HCT116 (cell line): ENCODE measurements at regions not wholly inside any gene's neighbourhood (a gene's known extent, or its start where the extent isn't known, plus 50 kb on each side); places are given as distances from the start of the nearest gene placed in this dataset.

ENCODE experiments used
- ATAC-seq: fragments of 200-7000 bp; cut with Tn5 transposase; 2 replicates; pipeline ENCODE4 v1.9.1; 2020; ENCODE audit warnings: mild to moderate bottlenecking, moderate library complexity
- BruUV-seq: library from RNA; stranded (reverse); fragments of 400-500 nt; replicated peaks from 2 replicates; lab custom pipeline; 2021; lab: Mats Ljungman, UMichigan
- CTCF ChIA-PET: fragments of 300-600 bp; sonication (Branson Sonifier 250); formaldehyde crosslinking; loops from one replicate; lab custom pipeline; 2021; ENCODE audit warnings: antibody characterized with exemption; lab: Charles Lee
- POLR2A ChIA-PET: fragments of 300-600, 350-600 bp; sonication (Branson Sonifier 250); formaldehyde crosslinking; loops from one replicate; lab custom pipeline; 2021; ENCODE audit warnings: antibody characterized with exemption; lab: Charles Lee
- RAD21 ChIA-PET, 2 experiments: fragments of 300-600 bp; sonication (Branson Sonifier 250); formaldehyde crosslinking; loops; one replicate each; lab custom pipeline; 2023; ENCODE audit warnings: low total read pairs in 2 of 2; ENCODE audit not compliant: uncharacterized antibody in 2 of 2, unreplicated experiment in 2 of 2, low non-redundant PET in 1 of 2; lab: Charles Lee
- DNase-seq: peaks from one replicate; pipeline ENCODE4 v3.0.0-alpha.2; 2010; ENCODE audit warnings: low read depth, low spot score
- H2AFZ ChIP-seq: fragments of 200-600 bp; shearing (Covaris generic), sonication (generic); 2 replicates; pipeline ENCODE4 v1.6.1; 2017; ENCODE audit warnings: low read depth, mixed run types, mixed read lengths, antibody characterized with exemption, low read length; ENCODE audit not compliant: poor library complexity, severe bottlenecking
- H3K27ac ChIP-seq: 2 replicates; pipeline ENCODE4 v1.5.1; 2012; ENCODE audit warnings: low read depth, low read length
- H3K27me3 ChIP-seq: fragments of 200-600 bp; sonication (generic); 2 replicates; pipeline ENCODE4 v1.6.1; 2016; ENCODE audit warnings: mixed run types, low read length, mixed read lengths; ENCODE audit not compliant: insufficient read depth
- H3K36me3 ChIP-seq, 2 experiments: fragments of 200-500 bp in 1 of 2; fragments of 200-600 bp in 1 of 2; sonication (Bioruptor generic) in 1 of 2; sonication (generic) in 1 of 2; 2 replicates each; pipeline versions ENCODE4 v1.5.1 to v1.6.1; 2014 to 2016; ENCODE audit warnings: low read length in 2 of 2, inconsistent platforms in 1 of 2, mixed read lengths in 1 of 2, mixed run types in 1 of 2; ENCODE audit not compliant: insufficient read depth in 2 of 2, control insufficient read depth in 1 of 2
- H3K4me1 ChIP-seq, 2 experiments: fragments of 200-600 bp in 1 of 2; sonication (generic) in 1 of 2; 2 replicates each; pipeline versions ENCODE4 v1.5.1 to v1.6.1; 2012 to 2017; ENCODE audit warnings: low read length in 2 of 2, inconsistent platforms in 1 of 2, mild to moderate bottlenecking in 1 of 2, mixed read lengths in 1 of 2, mixed run types in 1 of 2, moderate library complexity in 1 of 2; ENCODE audit not compliant: insufficient read depth in 2 of 2, control insufficient read depth in 1 of 2
- H3K4me2 ChIP-seq: fragments of 200-600 bp; sonication (generic); 2 replicates; pipeline ENCODE4 v1.6.1; 2017; ENCODE audit warnings: mixed run types, low read length, mixed read lengths
- H3K4me3 ChIP-seq, 2 experiments: fragments of 200-600 bp in 1 of 2; sonication (generic) in 1 of 2; replicated peaks in 1 of 2; 2 replicates each; pipeline ENCODE4 v1.5.1; 2011 to 2016; ENCODE audit warnings: low read length in 2 of 2, control low read depth in 1 of 2, low read depth in 1 of 2, mild to moderate bottlenecking in 1 of 2, mixed read lengths in 1 of 2, mixed run types in 1 of 2
- H3K79me2 ChIP-seq: fragments of 200-600 bp; sonication (generic); 2 replicates; pipeline ENCODE4 v1.6.1; 2017; ENCODE audit warnings: mild to moderate bottlenecking, mixed run types, low read length, moderate library complexity, mixed read lengths; ENCODE audit not compliant: insufficient read depth
- H3K9ac ChIP-seq: fragments of 200-600 bp; sonication (generic); 2 replicates; pipeline ENCODE4 v1.6.1; 2016; ENCODE audit warnings: low read length, mixed read lengths
- H3K9me2 ChIP-seq: fragments of 200-600 bp; sonication (generic), shearing (Covaris generic); 2 replicates; pipeline ENCODE4 v1.6.1; 2017; ENCODE audit warnings: mixed run types, mild to moderate bottlenecking, moderate library complexity; ENCODE audit not compliant: insufficient read depth
- H3K9me3 ChIP-seq, 2 experiments: fragments of 200-500 bp in 1 of 2; fragments of 200-600 bp in 1 of 2; sonication (Bioruptor generic) in 1 of 2; sonication (generic) in 1 of 2; 2 replicates each; pipeline ENCODE4 v1.6.1; 2014 to 2017; ENCODE audit warnings: low read length in 2 of 2, mixed read lengths in 2 of 2, inconsistent platforms in 1 of 2, low read depth in 1 of 2, mild to moderate bottlenecking in 1 of 2, mixed run types in 1 of 2, moderate library complexity in 1 of 2; ENCODE audit not compliant: control insufficient read depth in 1 of 2, insufficient read depth in 1 of 2
- H4K20me1 ChIP-seq: fragments of 200-600 bp; sonication (generic), shearing (Covaris generic); 2 replicates; pipeline ENCODE4 v1.6.1; 2017; ENCODE audit warnings: mixed run types, mild to moderate bottlenecking, moderate library complexity; ENCODE audit not compliant: insufficient read depth
- CBX3 ChIP-seq: IDR thresholded peaks from 2 replicates; pipeline ENCODE4 v1.6.1; 2012; ENCODE audit warnings: low read depth
- CEBPB ChIP-seq: IDR thresholded peaks from 2 replicates; pipeline ENCODE4 v1.6.1; 2012; ENCODE audit warnings: low read depth
- CTCF ChIP-seq, 3 experiments: fragments of 200-600 bp in 1 of 3; sonication (generic) in 1 of 3; IDR thresholded peaks in 2 of 3; conservative IDR thresholded peaks in 1 of 3; 2 replicates each; pipeline ENCODE4 v1.5.1; 2012 to 2017; ENCODE audit warnings: low read depth in 2 of 3, low read length in 2 of 3, antibody characterized with exemption in 1 of 3, borderline replicate concordance in 1 of 3, control low read depth in 1 of 3, mild to moderate bottlenecking in 1 of 3, mixed read lengths in 1 of 3, mixed run types in 1 of 3, moderate library complexity in 1 of 3; ENCODE audit not compliant: insufficient read depth in 1 of 3
- EZH2 ChIP-seq: fragments of 200-600 bp; sonication (generic); IDR thresholded peaks from 2 replicates; pipeline ENCODE4 v1.6.1; 2017; ENCODE audit warnings: antibody characterized with exemption, mixed run types
- EZH2phosphoT487 ChIP-seq: fragments of 200-600 bp; IDR thresholded peaks from 2 replicates; pipeline ENCODE4 v1.6.1; 2018; ENCODE audit warnings: antibody characterized with exemption, borderline replicate concordance
- FOSL1 ChIP-seq: IDR thresholded peaks from 2 replicates; pipeline ENCODE4 v1.6.1; 2012; ENCODE audit warnings: low read depth
- JUND ChIP-seq: IDR thresholded peaks from 2 replicates; pipeline ENCODE4 v1.6.1; 2012
- POLR2AphosphoS5 ChIP-seq: IDR thresholded peaks from 2 replicates; pipeline ENCODE4 v1.6.1; 2011; ENCODE audit warnings: mild to moderate bottlenecking, low read depth, low read length, moderate library complexity
- RAD21 ChIP-seq: IDR thresholded peaks from 2 replicates; pipeline ENCODE4 v1.6.1; 2012; ENCODE audit warnings: low read depth, mild to moderate bottlenecking
- SIN3A ChIP-seq: IDR thresholded peaks from 2 replicates; pipeline ENCODE4 v1.6.1; 2012; ENCODE audit warnings: low read depth
- SP1 ChIP-seq: IDR thresholded peaks from 2 replicates; pipeline ENCODE4 v1.6.1; 2012; ENCODE audit warnings: low read depth
- SRF ChIP-seq: IDR thresholded peaks from 2 replicates; pipeline ENCODE4 v1.6.1; 2012; ENCODE audit warnings: low read depth
- TCF7L2 ChIP-seq: IDR thresholded peaks from 2 replicates; pipeline ENCODE4 v1.7.0; 2011; ENCODE audit warnings: borderline replicate concordance, inconsistent platforms; ENCODE audit not compliant: insufficient read depth, insufficient read length; ENCODE audit errors: extremely low read depth
- YY1 ChIP-seq: IDR thresholded peaks from 2 replicates; pipeline ENCODE4 v1.6.1; 2011; ENCODE audit warnings: low read length, low read depth, moderate library complexity, mild to moderate bottlenecking; ENCODE audit not compliant: insufficient replicate concordance; ENCODE audit errors: extremely low read depth
- ZBTB33 ChIP-seq: IDR thresholded peaks from 2 replicates; pipeline ENCODE4 v1.6.1; 2011; ENCODE audit warnings: mild to moderate bottlenecking, low read length, moderate library complexity; ENCODE audit not compliant: insufficient replicate concordance; ENCODE audit errors: extremely low read depth
- ZNF274 ChIP-seq: fragments of 200-500 bp; sonication (Bioruptor generic); IDR thresholded peaks from 2 replicates; pipeline ENCODE4 v1.6.1; 2014; ENCODE audit warnings: mild to moderate bottlenecking, low read depth, low read length, inconsistent platforms
- intact Hi-C: fragments of 100-400 bp; cut with micrococcal nuclease; formaldehyde crosslinking; loops from 2 replicates; pipeline ENCODE4 v1.10.0; 2022
- TF ChIP-seq, protein P1 (sequence below): IDR thresholded peaks from 2 replicates; pipeline ENCODE4 v1.6.1; 2012
- TF ChIP-seq, protein P2 (sequence below): IDR thresholded peaks from 2 replicates; pipeline ENCODE4 v1.6.1; 2012; ENCODE audit warnings: low read depth

- H3K9ac ChIP-seq, result no peak overlapping the region
- intact Hi-C loops, result no loop called here
- no peaks in the 10 kb centered on the region for H3K9me2 ChIP-seq
- TF ChIP-seq, protein P1, sequence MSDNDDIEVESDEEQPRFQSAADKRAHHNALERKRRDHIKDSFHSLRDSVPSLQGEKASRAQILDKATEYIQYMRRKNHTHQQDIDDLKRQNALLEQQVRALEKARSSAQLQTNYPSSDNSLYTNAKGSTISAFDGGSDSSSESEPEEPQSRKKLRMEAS, result no peak
- TF ChIP-seq, protein P2, sequence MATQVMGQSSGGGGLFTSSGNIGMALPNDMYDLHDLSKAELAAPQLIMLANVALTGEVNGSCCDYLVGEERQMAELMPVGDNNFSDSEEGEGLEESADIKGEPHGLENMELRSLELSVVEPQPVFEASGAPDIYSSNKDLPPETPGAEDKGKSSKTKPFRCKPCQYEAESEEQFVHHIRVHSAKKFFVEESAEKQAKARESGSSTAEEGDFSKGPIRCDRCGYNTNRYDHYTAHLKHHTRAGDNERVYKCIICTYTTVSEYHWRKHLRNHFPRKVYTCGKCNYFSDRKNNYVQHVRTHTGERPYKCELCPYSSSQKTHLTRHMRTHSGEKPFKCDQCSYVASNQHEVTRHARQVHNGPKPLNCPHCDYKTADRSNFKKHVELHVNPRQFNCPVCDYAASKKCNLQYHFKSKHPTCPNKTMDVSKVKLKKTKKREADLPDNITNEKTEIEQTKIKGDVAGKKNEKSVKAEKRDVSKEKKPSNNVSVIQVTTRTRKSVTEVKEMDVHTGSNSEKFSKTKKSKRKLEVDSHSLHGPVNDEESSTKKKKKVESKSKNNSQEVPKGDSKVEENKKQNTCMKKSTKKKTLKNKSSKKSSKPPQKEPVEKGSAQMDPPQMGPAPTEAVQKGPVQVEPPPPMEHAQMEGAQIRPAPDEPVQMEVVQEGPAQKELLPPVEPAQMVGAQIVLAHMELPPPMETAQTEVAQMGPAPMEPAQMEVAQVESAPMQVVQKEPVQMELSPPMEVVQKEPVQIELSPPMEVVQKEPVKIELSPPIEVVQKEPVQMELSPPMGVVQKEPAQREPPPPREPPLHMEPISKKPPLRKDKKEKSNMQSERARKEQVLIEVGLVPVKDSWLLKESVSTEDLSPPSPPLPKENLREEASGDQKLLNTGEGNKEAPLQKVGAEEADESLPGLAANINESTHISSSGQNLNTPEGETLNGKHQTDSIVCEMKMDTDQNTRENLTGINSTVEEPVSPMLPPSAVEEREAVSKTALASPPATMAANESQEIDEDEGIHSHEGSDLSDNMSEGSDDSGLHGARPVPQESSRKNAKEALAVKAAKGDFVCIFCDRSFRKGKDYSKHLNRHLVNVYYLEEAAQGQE, result no peak
- no peak for TF ChIP-seq CTCF (IDR thresholded peaks at IDR 0.05 in 2 of 3, conservative IDR thresholded peaks at IDR 0.05 in 1 of 3; ENCODE audit: borderline replicate concordance in 1 of 3, insufficient read depth in 1 of 3, low read depth in 2 of 3, low read length in 2 of 3)
- no peak for TF ChIP-seq SP1
- TF ChIP-seq YY1, result no peak
- no peak for TF ChIP-seq EZH2
- TF ChIP-seq FOSL1, result no peak
- TF ChIP-seq SIN3A, result no peak
- TF ChIP-seq SRF, result no peak
- TF ChIP-seq ZNF274, result no peak
- TF ChIP-seq RAD21, result no peak
- TF ChIP-seq CEBPB, result no peak
- TF ChIP-seq JUND, result no peak
- TF ChIP-seq CBX3, result no peak
- TF ChIP-seq EZH2phosphoT487, result no peak
- TF ChIP-seq POLR2AphosphoS5, result no peak
- no peak for TF ChIP-seq ZBTB33
- TF ChIP-seq TCF7L2, result no peak
- no peaks in the 10 kb centered on the region for H3K27me3 ChIP-seq
- RAD21 ChIA-PET, result no interaction called here
- POLR2A ChIA-PET, result no interaction called here
- H4K20me1 ChIP-seq, result no peaks in the 10 kb centered on the region
- BruUV-seq, result no TSS peak
- ATAC-seq (no peak), DNase-seq (no peak)
- H3K9me3 ChIP-seq, result no peaks in the 10 kb centered on the region
- no peak overlapping the region for H3K27ac ChIP-seq
- no peaks in the 10 kb centered on the region for H3K36me3 ChIP-seq
- CTCF ChIA-PET, result no interaction called here
- no peak overlapping the region for H3K4me2 ChIP-seq
- no peaks in the 10 kb centered on the region for H3K79me2 ChIP-seq
- no peak overlapping the region for H2AFZ ChIP-seq
- no peak overlapping the region for H3K4me3 ChIP-seq
- no peaks in the 10 kb centered on the region for H3K4me1 ChIP-seq
These were observed 141.3 kb downstream of the CD47 start for GRCh38 chr3:107949394-107949970.
